Loucy (cell line): ENCODE measurements at regions not wholly inside any gene's neighbourhood (a gene's known extent, or its start where the extent isn't known, plus 50 kb on each side); places are given as distances from the start of the nearest gene placed in this dataset.
A peak's percentile ranks its signal among the peaks of the same experiment; 100 is the strongest.

Experiments used
- H2AFZ ChIP-seq: fragments of 200-600 bp; sonication (generic); 2 replicates; pipeline ENCODE4 v1.6.0; 2016; ENCODE audit warnings: antibody characterized with exemption, mild to moderate bottlenecking, low read length, moderate library complexity
- H3F3A ChIP-seq: fragments of 200-600 bp; 2 replicates; pipeline ENCODE4 v1.6.0; 2016; ENCODE audit warnings: antibody characterized with exemption, low read depth, mild to moderate bottlenecking
- H3K27me3 ChIP-seq: fragments of 200-600 bp; sonication (generic); 2 replicates; pipeline ENCODE4 v1.6.1; 2014; ENCODE audit warnings: low read length, mild to moderate bottlenecking; ENCODE audit not compliant: insufficient read depth, poor library complexity, severe bottlenecking
- H3K36me3 ChIP-seq: fragments of 200-600 bp; sonication (generic); 2 replicates; pipeline ENCODE4 v1.6.1; 2016; ENCODE audit warnings: low read length; ENCODE audit not compliant: insufficient read depth
- H3K4me1 ChIP-seq: fragments of 200-600 bp; sonication (generic); 2 replicates; pipeline ENCODE4 v1.5.1; 2014; ENCODE audit warnings: low read length, mild to moderate bottlenecking; ENCODE audit not compliant: insufficient read depth, poor library complexity, severe bottlenecking
- H3K4me2 ChIP-seq: fragments of 200-600 bp; sonication (generic); 2 replicates; pipeline ENCODE4 v1.6.0; 2014; ENCODE audit warnings: antibody characterized with exemption, low read length, low read depth, mild to moderate bottlenecking; ENCODE audit not compliant: poor library complexity, severe bottlenecking
- H3K4me3 ChIP-seq: fragments of 200-600 bp; sonication (generic); 2 replicates; pipeline ENCODE4 v1.5.1; 2014; ENCODE audit warnings: low read length, mild to moderate bottlenecking, mixed read lengths; ENCODE audit not compliant: poor library complexity, severe bottlenecking
- H3K79me2 ChIP-seq: fragments of 200-600 bp; sonication (generic); 2 replicates; pipeline ENCODE4 v1.6.1; 2014; ENCODE audit warnings: low read length; ENCODE audit not compliant: insufficient read depth
- H3K9ac ChIP-seq: fragments of 200-600 bp; sonication (generic); 2 replicates; pipeline ENCODE4 v1.6.0; 2014; ENCODE audit warnings: mild to moderate bottlenecking, low read depth, low read length, moderate library complexity; ENCODE audit not compliant: poor library complexity, severe bottlenecking
- H3K9me2 ChIP-seq: fragments of 200-600 bp; sonication (generic); replicated peaks from 2 replicates; pipeline ENCODE4 v1.6.1; 2016; ENCODE audit warnings: low read depth, low read length, mixed read lengths
- H3K9me3 ChIP-seq: fragments of 200-600 bp; sonication (generic); 2 replicates; pipeline ENCODE4 v1.6.1; 2014; ENCODE audit warnings: mild to moderate bottlenecking, antibody characterized with exemption, low read length, low read depth; ENCODE audit not compliant: insufficient read depth
- H4K20me1 ChIP-seq: fragments of 200-600 bp; sonication (generic); 2 replicates; pipeline ENCODE4 v1.6.0; 2014; ENCODE audit warnings: antibody characterized with exemption, low read length, mild to moderate bottlenecking; ENCODE audit not compliant: insufficient read depth, poor library complexity, severe bottlenecking
- EZH2phosphoT487 ChIP-seq: fragments of 200-600 bp; IDR thresholded peaks from 2 replicates; pipeline ENCODE4 v1.6.1; 2018; ENCODE audit warnings: antibody characterized with exemption, mild to moderate bottlenecking, moderate library complexity, borderline replicate concordance
- TF ChIP-seq, protein P1 (sequence below): fragments of 200-600 bp; sonication (generic); conservative IDR thresholded peaks from 2 replicates; pipeline ENCODE4 v1.5.1; 2014; ENCODE audit warnings: mild to moderate bottlenecking, antibody characterized with exemption, low read length

DNA sequence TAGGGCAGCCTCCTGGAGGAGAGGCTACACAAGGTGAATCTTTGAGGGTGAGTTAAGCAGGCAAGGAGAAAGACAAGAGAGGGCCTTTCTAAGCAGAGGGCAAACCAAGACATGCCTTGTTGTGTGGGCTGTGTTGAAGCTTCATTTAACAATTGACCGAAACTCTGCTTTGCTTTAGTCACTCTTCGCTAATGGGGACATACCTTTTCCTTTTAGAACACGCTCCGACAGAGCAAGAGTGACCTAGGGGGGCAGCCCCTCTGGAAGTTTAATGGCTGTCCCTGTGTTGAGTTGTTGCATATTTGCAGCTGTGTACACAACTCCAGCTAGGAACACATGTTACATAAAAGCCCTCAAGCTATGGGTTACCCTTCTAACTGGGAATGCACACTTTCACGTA, 218.1 kb upstream of the WWC1 start:
- Histone ChIP-seq H3K4me1 (peaks cover 24% of the 10 kb centered on the region), H3K27me3 (no peaks in the 10 kb centered on the region), H2AFZ (no peak overlapping the region), H3K9ac (peak overlapping the region; percentile 67), H3K9me3 (no peaks in the 10 kb centered on the region), H3K9me2 (no peaks in the 10 kb centered on the region), H3K36me3 (no peaks in the 10 kb centered on the region), H3K4me3 (peak overlapping the region; percentile 65), H3F3A (peaks cover 6% of the 10 kb centered on the region; the same call in 1 of the 2 replicates), H4K20me1 (no peaks in the 10 kb centered on the region), H3K79me2 (no peaks in the 10 kb centered on the region), H3K4me2 (peak overlapping the region; percentile 83)
- TF ChIP-seq, protein P1, sequence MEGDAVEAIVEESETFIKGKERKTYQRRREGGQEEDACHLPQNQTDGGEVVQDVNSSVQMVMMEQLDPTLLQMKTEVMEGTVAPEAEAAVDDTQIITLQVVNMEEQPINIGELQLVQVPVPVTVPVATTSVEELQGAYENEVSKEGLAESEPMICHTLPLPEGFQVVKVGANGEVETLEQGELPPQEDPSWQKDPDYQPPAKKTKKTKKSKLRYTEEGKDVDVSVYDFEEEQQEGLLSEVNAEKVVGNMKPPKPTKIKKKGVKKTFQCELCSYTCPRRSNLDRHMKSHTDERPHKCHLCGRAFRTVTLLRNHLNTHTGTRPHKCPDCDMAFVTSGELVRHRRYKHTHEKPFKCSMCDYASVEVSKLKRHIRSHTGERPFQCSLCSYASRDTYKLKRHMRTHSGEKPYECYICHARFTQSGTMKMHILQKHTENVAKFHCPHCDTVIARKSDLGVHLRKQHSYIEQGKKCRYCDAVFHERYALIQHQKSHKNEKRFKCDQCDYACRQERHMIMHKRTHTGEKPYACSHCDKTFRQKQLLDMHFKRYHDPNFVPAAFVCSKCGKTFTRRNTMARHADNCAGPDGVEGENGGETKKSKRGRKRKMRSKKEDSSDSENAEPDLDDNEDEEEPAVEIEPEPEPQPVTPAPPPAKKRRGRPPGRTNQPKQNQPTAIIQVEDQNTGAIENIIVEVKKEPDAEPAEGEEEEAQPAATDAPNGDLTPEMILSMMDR: no peak
- TF ChIP-seq EZH2phosphoT487: no peak

DNA sequence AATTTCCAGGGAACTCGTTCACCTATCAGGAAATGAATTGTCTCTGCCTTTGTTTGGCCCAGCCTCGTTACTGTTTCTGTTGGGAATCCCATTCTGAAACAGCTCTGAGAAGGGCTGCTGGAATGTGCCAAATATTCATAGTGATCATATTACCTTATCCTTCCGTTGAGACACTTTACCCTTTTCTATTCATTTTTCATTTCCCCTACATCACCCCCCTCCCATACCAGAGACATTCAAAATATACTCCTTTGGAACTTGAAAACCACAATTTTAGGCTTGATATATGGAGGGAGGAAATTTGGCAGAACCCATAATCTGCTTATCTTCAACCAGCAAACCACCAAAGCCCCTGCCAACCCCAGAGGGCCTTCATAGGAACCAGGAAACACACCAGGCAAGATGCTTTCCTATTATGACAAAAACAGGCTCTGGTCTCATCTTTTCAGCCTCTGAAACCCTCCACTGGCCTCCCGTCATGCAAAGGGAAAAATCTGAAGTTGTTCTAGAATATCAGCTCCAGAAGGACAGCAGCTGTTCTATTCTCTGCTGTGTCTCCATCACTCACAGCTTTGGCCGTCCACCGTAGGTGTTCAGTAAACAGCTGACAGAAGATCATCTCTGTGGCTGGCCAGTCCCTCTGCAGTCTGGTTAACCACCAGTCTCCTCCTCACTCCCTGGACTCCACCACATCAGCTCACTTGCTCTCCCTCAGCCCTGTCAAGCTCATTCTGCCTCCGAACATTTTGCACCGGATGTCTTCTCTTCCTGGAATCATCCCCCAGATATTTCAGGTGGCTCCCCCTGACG, 217.2 kb upstream of the WWC1 start:
- peak overlapping the region; percentile 83 for H3K4me2 ChIP-seq
- H3F3A ChIP-seq: peaks cover 6% of the 10 kb centered on the region; the same call in 1 of the 2 replicates
- peaks cover 24% of the 10 kb centered on the region for H3K4me1 ChIP-seq
- H3K27me3 ChIP-seq: no peaks in the 10 kb centered on the region
- H2AFZ ChIP-seq: peak overlapping the region; percentile 70
- H3K9me3 ChIP-seq: no peaks in the 10 kb centered on the region
- peak overlapping the region; percentile 67 for H3K9ac ChIP-seq
- H3K36me3 ChIP-seq: no peaks in the 10 kb centered on the region
- H3K9me2 ChIP-seq: no peaks in the 10 kb centered on the region
- H3K79me2 ChIP-seq: no peaks in the 10 kb centered on the region
- no peaks in the 10 kb centered on the region for H4K20me1 ChIP-seq
- H3K4me3 ChIP-seq: peak overlapping the region; percentile 65
- TF ChIP-seq EZH2phosphoT487: no peak
- TF ChIP-seq, protein P1: no peak

DNA sequence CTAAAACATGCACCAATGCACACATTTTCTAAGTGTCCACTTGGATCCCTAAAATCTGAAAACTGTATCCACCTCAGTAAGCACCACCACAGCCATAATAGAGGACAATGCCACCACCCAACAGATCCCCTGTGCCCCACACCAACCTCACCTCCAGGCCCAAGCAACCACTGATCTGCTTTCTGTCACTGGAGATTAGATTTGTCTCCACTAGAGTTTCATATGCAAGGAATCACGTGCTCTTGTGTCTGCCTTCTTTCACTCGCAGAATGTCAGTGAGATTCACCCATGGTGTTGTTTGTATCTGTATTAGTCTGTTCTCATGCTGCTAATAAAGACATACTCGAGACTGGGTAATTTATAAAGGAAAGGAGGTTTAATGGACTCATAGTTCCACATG, 216.1 kb upstream of the WWC1 start:
- Histone ChIP-seq H3K9me3 (no peaks in the 10 kb centered on the region), H3K4me1 (peaks cover 24% of the 10 kb centered on the region), H4K20me1 (no peaks in the 10 kb centered on the region), H3K9ac (no peak overlapping the region), H2AFZ (no peak overlapping the region), H3K79me2 (no peaks in the 10 kb centered on the region), H3K4me2 (no peak overlapping the region), H3K4me3 (no peak overlapping the region), H3F3A (peaks cover 6% of the 10 kb centered on the region; the same call in 1 of the 2 replicates), H3K27me3 (no peaks in the 10 kb centered on the region), H3K36me3 (no peaks in the 10 kb centered on the region), H3K9me2 (no peaks in the 10 kb centered on the region)
- TF ChIP-seq, protein P1: no peak
- no peak for TF ChIP-seq EZH2phosphoT487
